ENCODE measurements at regions not wholly inside any gene's neighbourhood (a gene's known extent, or its start where the extent isn't known, plus 50 kb on each side); places are given as distances from the start of the nearest gene placed in this dataset.
"Not testable (repeated sequence)": the region's sequence is repeated elsewhere in the genome, so short reads cannot be mapped to it uniquely, and the experiment has no call there.

DNA sequence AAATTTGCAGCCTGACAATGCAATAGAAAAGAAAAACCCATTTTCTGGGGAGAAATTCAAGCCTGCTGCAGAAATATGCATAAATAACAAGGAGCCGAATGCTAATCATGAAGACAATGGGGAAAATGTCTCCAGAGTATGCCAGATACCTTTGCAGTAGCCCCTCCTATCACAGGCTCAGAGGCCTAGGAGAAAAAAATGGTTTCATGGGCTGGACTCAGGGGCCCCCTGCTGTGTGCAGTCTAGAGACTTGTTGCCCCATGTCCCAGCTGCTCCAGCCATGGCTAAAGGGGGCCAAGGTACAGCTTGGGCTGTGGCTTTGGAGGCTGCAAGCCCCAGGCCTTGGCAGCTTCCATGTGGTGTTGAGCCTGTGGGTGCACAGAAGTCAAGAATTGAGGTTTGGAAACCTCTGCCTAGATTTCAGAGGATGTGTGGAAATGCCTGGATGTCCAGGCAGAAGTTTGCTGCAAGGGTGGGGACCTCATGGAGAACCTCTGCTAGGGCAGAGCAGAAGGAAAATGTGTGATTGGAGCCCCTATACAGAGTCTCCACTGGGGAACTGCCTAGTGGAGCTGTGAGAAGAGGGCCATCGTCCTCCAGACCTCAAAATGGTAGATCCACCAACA, 53.3 kb upstream of the XIST start:
- TF ChIP-seq, protein P1, sequence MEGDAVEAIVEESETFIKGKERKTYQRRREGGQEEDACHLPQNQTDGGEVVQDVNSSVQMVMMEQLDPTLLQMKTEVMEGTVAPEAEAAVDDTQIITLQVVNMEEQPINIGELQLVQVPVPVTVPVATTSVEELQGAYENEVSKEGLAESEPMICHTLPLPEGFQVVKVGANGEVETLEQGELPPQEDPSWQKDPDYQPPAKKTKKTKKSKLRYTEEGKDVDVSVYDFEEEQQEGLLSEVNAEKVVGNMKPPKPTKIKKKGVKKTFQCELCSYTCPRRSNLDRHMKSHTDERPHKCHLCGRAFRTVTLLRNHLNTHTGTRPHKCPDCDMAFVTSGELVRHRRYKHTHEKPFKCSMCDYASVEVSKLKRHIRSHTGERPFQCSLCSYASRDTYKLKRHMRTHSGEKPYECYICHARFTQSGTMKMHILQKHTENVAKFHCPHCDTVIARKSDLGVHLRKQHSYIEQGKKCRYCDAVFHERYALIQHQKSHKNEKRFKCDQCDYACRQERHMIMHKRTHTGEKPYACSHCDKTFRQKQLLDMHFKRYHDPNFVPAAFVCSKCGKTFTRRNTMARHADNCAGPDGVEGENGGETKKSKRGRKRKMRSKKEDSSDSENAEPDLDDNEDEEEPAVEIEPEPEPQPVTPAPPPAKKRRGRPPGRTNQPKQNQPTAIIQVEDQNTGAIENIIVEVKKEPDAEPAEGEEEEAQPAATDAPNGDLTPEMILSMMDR (IDR thresholded peaks at IDR 0.05; ENCODE audit: low read depth, low read length): not testable (repeated sequence)
- TF ChIP-seq EZH2phosphoT487 (IDR thresholded peaks at IDR 0.05; ENCODE audit: low read depth): not testable (repeated sequence)

All from OCI-LY3 (cell line).